Activated CD4-positive, alpha-beta T cell treated with anti-CD3 and anti-CD28 coated beads, Interleukin-10, Interleukin-2, amounts not matched to agents 100 ng/mL and 50 ng/mL, durations not matched to agents 16 hours and 8 hours (primary cell): ENCODE measurements at regions not wholly inside any gene's neighbourhood (a gene's known extent, or its start where the extent isn't known, plus 50 kb on each side); places are given as distances from the start of the nearest gene placed in this dataset.

Experiments used
- DNase-seq: peaks from one replicate; pipeline ENCODE4 v3.0.0-alpha.2; 2020

GRCh38 chr3:117485841-117486240 is 776.3 kb downstream of the TUSC7 start:
- no peak for DNase-seq

- no peak for DNase-seq
Measured at GRCh38 chr3:117486719-117487716, 777.4 kb downstream of the TUSC7 start.

- DNase-seq, result no peak
Measured at GRCh38 chr3:117488983-117489382, 779.4 kb downstream of the TUSC7 start.

- DNase-seq, result no peak
Measured at GRCh38 chr3:117489663-117490079, 780.1 kb downstream of the TUSC7 start.

- no peak for DNase-seq
Measured at GRCh38 chr3:117490716-117491115, 781.1 kb downstream of the TUSC7 start.

- DNase-seq, result no peak
Measured at GRCh38 chr3:117495620-117496019, 786.0 kb downstream of the TUSC7 start.

GRCh38 chr3:117499189-117499870 is 789.8 kb downstream of the TUSC7 start:
- DNase-seq, result no peak

- no peak for DNase-seq
Measured at GRCh38 chr3:117507958-117508357, 798.4 kb downstream of the TUSC7 start.

GRCh38 chr3:117509858-117510257 is 800.3 kb downstream of the TUSC7 start:
- DNase-seq, result no peak

GRCh38 chr3:117510396-117510795 is 800.8 kb downstream of the TUSC7 start:
- DNase-seq, result no peak

GRCh38 chr3:117512975-117513374 is 803.4 kb downstream of the TUSC7 start:
- DNase-seq, result no peak

GRCh38 chr3:117515309-117515708 is 805.7 kb downstream of the TUSC7 start:
- DNase-seq, result no peak

GRCh38 chr3:117518364-117518763 is 808.8 kb downstream of the TUSC7 start:
- no peak for DNase-seq

GRCh38 chr3:117519776-117520175 is 810.2 kb downstream of the TUSC7 start:
- DNase-seq, result no peak

- DNase-seq, result no peak
Measured at GRCh38 chr3:117520582-117520981, 811.0 kb downstream of the TUSC7 start.

- no peak for DNase-seq
Measured at GRCh38 chr3:117523418-117523817, 813.8 kb downstream of the TUSC7 start.

GRCh38 chr3:117524890-117525289 is 815.3 kb downstream of the TUSC7 start:
- DNase-seq, result no peak

GRCh38 chr3:117526470-117527079 is 817.0 kb downstream of the TUSC7 start:
- DNase-seq, result peak; percentile 6

GRCh38 chr3:117527346-117527745 is 817.8 kb downstream of the TUSC7 start:
- no peak for DNase-seq

GRCh38 chr3:117528688-117529087 is 819.1 kb downstream of the TUSC7 start:
- DNase-seq, result no peak

- DNase-seq, result no peak
Measured at GRCh38 chr3:117531078-117531767, 821.6 kb downstream of the TUSC7 start.

- no peak for DNase-seq
Measured at GRCh38 chr3:117532268-117532667, 822.7 kb downstream of the TUSC7 start.

GRCh38 chr3:117534138-117534537 is 824.6 kb downstream of the TUSC7 start:
- no peak for DNase-seq
